AG04449 (cell line): ENCODE measurements at regions not wholly inside any gene's neighbourhood (a gene's known extent, or its start where the extent isn't known, plus 50 kb on each side); places are given as distances from the start of the nearest gene placed in this dataset.

ENCODE experiments used
- CTCF ChIA-PET: fragments of 350-600 bp; formaldehyde crosslinking; extraction: SDS; loops from one replicate; lab custom pipeline; 2021; ENCODE audit warnings: antibody characterized with exemption; lab: Yijun Ruan, JAX
- POLR2A ChIA-PET: fragments of 400-600, 350-600 bp; formaldehyde crosslinking; extraction: SDS; loops from one replicate; lab custom pipeline; 2020; ENCODE audit warnings: antibody characterized with exemption, inconsistent platforms; lab: Yijun Ruan, JAX
- DNase-seq: peaks from one replicate; pipeline ENCODE4 v3.0.0-alpha.2; 2010; ENCODE audit warnings: low read depth, low spot score
- H3K4me3 ChIP-seq: 2 replicates; pipeline ENCODE4 v1.5.1; 2011; ENCODE audit warnings: low read depth, mild to moderate bottlenecking, control low read depth, low read length
- TF ChIP-seq, protein P1 (sequence below): IDR thresholded peaks from one replicate; pipeline ENCODE4 v1.5.1; 2011; ENCODE audit warnings: mild to moderate bottlenecking, moderate library complexity, low read length, control low read depth, inconsistent platforms; ENCODE audit not compliant: insufficient read depth; ENCODE audit errors: missing control alignments

DNA sequence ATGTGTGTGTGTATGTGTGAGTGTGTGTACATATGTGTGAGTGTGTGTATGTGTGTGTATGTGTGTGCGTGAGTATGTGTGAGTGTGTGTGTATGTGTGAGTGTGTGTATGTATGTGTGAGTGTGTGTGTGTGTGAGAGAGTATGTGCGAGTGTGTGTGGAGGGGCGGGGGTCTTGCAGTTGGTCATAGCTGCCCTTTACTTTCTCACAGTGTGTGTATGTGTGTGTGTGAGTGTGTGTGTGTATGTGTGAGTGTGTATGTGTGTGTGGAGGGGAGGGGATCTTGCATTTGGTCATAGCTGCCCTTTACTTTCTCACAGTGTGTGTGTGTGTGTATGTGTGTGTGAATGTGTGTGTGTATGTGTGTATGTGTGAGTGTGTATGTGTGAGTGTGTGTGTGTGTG, 74.8 kb upstream of the ENPP6 start:
- CTCF ChIA-PET, result interaction anchor here (0.7 kb wide), 1 partner anchor 24 kb away, joined by 3 read pairs; no protein-coding TSS in a partner anchor
- no peak for DNase-seq
- H3K4me3 ChIP-seq, result no peak overlapping the region
- POLR2A ChIA-PET, result no interaction called here
- TF ChIP-seq, protein P1, sequence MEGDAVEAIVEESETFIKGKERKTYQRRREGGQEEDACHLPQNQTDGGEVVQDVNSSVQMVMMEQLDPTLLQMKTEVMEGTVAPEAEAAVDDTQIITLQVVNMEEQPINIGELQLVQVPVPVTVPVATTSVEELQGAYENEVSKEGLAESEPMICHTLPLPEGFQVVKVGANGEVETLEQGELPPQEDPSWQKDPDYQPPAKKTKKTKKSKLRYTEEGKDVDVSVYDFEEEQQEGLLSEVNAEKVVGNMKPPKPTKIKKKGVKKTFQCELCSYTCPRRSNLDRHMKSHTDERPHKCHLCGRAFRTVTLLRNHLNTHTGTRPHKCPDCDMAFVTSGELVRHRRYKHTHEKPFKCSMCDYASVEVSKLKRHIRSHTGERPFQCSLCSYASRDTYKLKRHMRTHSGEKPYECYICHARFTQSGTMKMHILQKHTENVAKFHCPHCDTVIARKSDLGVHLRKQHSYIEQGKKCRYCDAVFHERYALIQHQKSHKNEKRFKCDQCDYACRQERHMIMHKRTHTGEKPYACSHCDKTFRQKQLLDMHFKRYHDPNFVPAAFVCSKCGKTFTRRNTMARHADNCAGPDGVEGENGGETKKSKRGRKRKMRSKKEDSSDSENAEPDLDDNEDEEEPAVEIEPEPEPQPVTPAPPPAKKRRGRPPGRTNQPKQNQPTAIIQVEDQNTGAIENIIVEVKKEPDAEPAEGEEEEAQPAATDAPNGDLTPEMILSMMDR, result no peak

DNA sequence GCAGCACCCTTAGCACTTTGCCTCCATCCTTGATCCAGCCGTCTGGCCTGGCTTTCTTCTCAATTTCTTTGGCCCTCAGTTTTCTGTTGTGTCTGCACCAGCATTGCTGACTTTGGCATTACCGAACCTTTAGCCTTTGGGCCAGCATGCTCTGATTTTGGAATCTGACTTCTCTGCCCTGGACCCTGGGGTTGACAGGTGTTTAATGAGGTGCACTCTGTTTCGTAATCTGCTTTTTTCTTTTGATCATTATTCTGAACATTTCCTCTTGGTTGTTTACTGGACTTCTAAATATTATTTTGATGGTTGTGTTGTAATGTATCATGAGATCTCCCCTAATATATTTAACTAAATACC, 71.5 kb upstream of the ENPP6 start:
- TF ChIP-seq, protein P1, result no peak
- no peak overlapping the region for H3K4me3 ChIP-seq
- ChIA-PET CTCF (interaction anchor here (2.0 to 2.4 kb wide), 2 partner anchors 9 to 358 kb away, joined by 4 to 7 read pairs; no protein-coding TSS in a partner anchor), POLR2A (no interaction called here)
- DNase-seq, result no peak

DNA sequence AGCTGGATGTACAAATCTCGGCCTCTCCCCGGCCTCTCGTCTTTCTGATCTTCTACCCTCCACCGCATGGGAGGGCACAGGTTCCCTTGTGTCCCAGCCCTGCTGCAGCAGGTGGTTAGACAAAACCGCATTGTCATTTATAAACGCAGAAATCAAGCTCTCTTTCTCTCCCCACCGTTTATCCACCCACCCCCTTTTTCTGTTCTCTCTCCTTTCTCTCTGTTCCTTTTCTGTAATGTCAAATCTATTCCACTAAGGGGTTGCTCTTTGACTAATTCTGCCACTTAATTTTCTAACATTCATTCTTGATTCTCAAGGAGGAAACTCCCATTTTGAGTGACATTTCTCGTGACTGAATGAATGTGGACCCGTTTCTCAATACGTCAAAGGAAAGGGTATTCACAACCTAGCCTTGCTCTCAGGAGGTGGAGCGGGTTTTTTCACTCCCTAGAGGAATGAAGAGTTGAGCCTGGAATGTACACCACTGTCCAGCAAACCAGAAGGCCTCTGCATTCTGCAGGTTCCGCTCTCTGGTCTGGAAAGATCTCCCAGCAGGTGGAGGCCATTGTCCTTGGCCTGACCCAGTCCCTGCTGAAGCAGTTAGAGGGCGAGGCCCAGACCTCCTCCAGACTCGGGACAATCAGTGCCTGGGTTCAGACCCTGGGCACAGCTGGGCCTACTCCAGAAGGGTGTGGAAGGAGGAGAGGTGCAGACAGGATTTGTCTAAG, 70.9 kb upstream of the ENPP6 start:
- CTCF ChIA-PET, result interaction anchor here (1.2 to 2.4 kb wide), 8 partner anchors 9 to 358 kb away, joined by 3 to 27 read pairs (median 6); no protein-coding TSS in a partner anchor
- TF ChIP-seq, protein P1, result no peak
- H3K4me3 ChIP-seq, result no peak overlapping the region
- POLR2A ChIA-PET, result no interaction called here
- no peak for DNase-seq

DNA sequence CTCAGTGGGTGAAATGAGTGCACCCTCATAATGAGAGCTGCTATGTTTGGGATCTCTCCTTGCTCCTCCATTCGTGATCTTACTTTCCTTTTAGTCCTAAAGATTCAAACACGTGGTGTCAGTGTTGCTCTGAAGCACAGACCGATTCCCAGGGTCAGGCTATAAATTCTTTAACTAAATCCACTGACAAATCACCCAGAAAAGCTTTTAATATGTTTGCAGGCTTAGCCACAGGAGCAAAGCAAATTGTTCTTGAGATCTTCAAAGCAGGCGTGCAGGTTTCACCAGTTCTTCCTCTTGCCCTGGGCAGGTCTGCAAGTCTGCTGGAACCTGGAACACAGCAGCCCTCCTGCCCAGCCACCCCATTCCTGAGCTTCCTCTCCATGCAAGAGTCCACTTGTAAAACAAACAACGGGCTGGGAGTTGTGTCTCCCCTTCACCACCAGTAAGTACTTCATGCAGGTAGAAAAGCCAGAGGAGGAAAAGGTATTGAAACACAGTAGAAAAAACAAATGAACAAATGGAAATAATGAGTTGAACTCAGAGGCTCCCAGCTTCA, 70.1 kb upstream of the ENPP6 start:
- ChIA-PET CTCF (interaction anchor here (0.8 to 2.3 kb wide), 21 partner anchors 9 to 359 kb away, joined by 3 to 27 read pairs (median 4); no protein-coding TSS in a partner anchor), POLR2A (no interaction called here)
- DNase-seq, result no peak
- H3K4me3 ChIP-seq, result no peak overlapping the region
- TF ChIP-seq, protein P1, result peak; percentile 18

DNA sequence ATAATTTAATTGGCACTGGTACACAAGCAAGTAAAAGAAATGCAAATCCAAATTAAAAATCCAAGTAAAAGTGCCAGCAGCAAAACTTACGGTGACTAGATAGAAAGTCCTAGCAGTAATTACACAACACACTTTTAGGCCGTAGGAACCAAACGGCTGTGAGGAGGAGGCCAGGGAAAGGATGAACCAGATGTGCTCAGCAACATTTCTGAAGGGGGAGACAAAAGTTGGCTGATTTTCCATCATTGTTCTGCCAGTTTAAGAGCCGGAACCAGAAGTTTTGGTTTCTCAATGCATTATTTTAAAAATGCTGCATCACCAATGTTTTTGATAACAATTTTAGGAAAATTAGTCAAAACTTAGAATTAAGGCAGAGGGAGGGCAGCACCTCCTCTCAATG, 68.7 kb upstream of the ENPP6 start:
- POLR2A ChIA-PET, result no interaction called here
- CTCF ChIA-PET, result interaction anchor here (1.4 kb wide), 1 partner anchor 20 kb away, joined by 4 read pairs; no protein-coding TSS in a partner anchor
- TF ChIP-seq, protein P1, result no peak

DNA sequence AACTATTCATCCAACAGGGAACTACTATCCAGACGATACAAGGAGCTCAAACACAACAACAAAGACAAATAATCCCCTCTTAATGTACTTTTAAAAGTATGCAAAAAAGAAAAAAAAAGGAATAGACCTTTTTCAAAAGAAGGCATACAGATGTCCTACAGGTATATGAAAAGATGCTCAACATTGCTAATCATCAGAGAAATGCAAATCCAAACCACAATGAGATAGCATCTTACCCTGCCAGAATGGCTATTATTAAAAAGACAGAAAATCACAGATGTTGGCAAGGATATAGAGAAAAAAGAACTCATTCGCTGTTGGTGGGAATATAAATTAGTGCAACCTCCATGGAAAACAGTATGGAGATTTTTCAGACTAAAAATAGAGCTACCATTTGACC, 67.1 kb upstream of the ENPP6 start:
- no peak for DNase-seq
- POLR2A ChIA-PET, result no interaction called here
- TF ChIP-seq, protein P1, result no peak
- CTCF ChIA-PET, result interaction anchor here (2.9 kb wide), 1 partner anchor 20 kb away, joined by 19 read pairs; no protein-coding TSS in a partner anchor
- no peak overlapping the region for H3K4me3 ChIP-seq

More for the DNA sequence above, 68.7 kb upstream of the ENPP6 start:
- no peak for DNase-seq
- no peak overlapping the region for H3K4me3 ChIP-seq
